HCT116 (cell line): ENCODE measurements at regions not wholly inside any gene's neighbourhood (a gene's known extent, or its start where the extent isn't known, plus 50 kb on each side); places are given as distances from the start of the nearest gene placed in this dataset.

Experiments
- ATAC-seq: fragments of 200-7000 bp; cut with Tn5 transposase; 2 replicates; pipeline ENCODE4 v1.9.1; 2020; ENCODE audit warnings: mild to moderate bottlenecking, moderate library complexity
- BruUV-seq: library from RNA; stranded (reverse); fragments of 400-500 nt; replicated peaks from 2 replicates; lab custom pipeline; 2021; lab: Mats Ljungman, UMichigan
- CTCF ChIA-PET: fragments of 300-600 bp; sonication (Branson Sonifier 250); formaldehyde crosslinking; loops from one replicate; lab custom pipeline; 2021; ENCODE audit warnings: antibody characterized with exemption; lab: Charles Lee
- POLR2A ChIA-PET: fragments of 300-600, 350-600 bp; sonication (Branson Sonifier 250); formaldehyde crosslinking; loops from one replicate; lab custom pipeline; 2021; ENCODE audit warnings: antibody characterized with exemption; lab: Charles Lee
- RAD21 ChIA-PET, 2 experiments: fragments of 300-600 bp; sonication (Branson Sonifier 250); formaldehyde crosslinking; loops; one replicate each; lab custom pipeline; 2023; ENCODE audit warnings: low total read pairs in 2 of 2; ENCODE audit not compliant: uncharacterized antibody in 2 of 2, unreplicated experiment in 2 of 2, low non-redundant PET in 1 of 2; lab: Charles Lee
- DNase-seq: peaks from one replicate; pipeline ENCODE4 v3.0.0-alpha.2; 2010; ENCODE audit warnings: low read depth, low spot score
- H2AFZ ChIP-seq: fragments of 200-600 bp; shearing (Covaris generic), sonication (generic); 2 replicates; pipeline ENCODE4 v1.6.1; 2017; ENCODE audit warnings: low read depth, mixed run types, mixed read lengths, antibody characterized with exemption, low read length; ENCODE audit not compliant: poor library complexity, severe bottlenecking
- H3K27ac ChIP-seq: 2 replicates; pipeline ENCODE4 v1.5.1; 2012; ENCODE audit warnings: low read depth, low read length
- H3K27me3 ChIP-seq: fragments of 200-600 bp; sonication (generic); 2 replicates; pipeline ENCODE4 v1.6.1; 2016; ENCODE audit warnings: mixed run types, low read length, mixed read lengths; ENCODE audit not compliant: insufficient read depth
- H3K36me3 ChIP-seq, 2 experiments: fragments of 200-500 bp in 1 of 2; fragments of 200-600 bp in 1 of 2; sonication (Bioruptor generic) in 1 of 2; sonication (generic) in 1 of 2; 2 replicates each; pipeline versions ENCODE4 v1.5.1 to v1.6.1; 2014 to 2016; ENCODE audit warnings: low read length in 2 of 2, inconsistent platforms in 1 of 2, mixed read lengths in 1 of 2, mixed run types in 1 of 2; ENCODE audit not compliant: insufficient read depth in 2 of 2, control insufficient read depth in 1 of 2
- H3K4me1 ChIP-seq, 2 experiments: fragments of 200-600 bp in 1 of 2; sonication (generic) in 1 of 2; 2 replicates each; pipeline versions ENCODE4 v1.5.1 to v1.6.1; 2012 to 2017; ENCODE audit warnings: low read length in 2 of 2, inconsistent platforms in 1 of 2, mild to moderate bottlenecking in 1 of 2, mixed read lengths in 1 of 2, mixed run types in 1 of 2, moderate library complexity in 1 of 2; ENCODE audit not compliant: insufficient read depth in 2 of 2, control insufficient read depth in 1 of 2
- H3K4me2 ChIP-seq: fragments of 200-600 bp; sonication (generic); 2 replicates; pipeline ENCODE4 v1.6.1; 2017; ENCODE audit warnings: mixed run types, low read length, mixed read lengths
- H3K4me3 ChIP-seq, 2 experiments: fragments of 200-600 bp in 1 of 2; sonication (generic) in 1 of 2; replicated peaks in 1 of 2; 2 replicates each; pipeline ENCODE4 v1.5.1; 2011 to 2016; ENCODE audit warnings: low read length in 2 of 2, control low read depth in 1 of 2, low read depth in 1 of 2, mild to moderate bottlenecking in 1 of 2, mixed read lengths in 1 of 2, mixed run types in 1 of 2
- H3K79me2 ChIP-seq: fragments of 200-600 bp; sonication (generic); 2 replicates; pipeline ENCODE4 v1.6.1; 2017; ENCODE audit warnings: mild to moderate bottlenecking, mixed run types, low read length, moderate library complexity, mixed read lengths; ENCODE audit not compliant: insufficient read depth
- H3K9ac ChIP-seq: fragments of 200-600 bp; sonication (generic); 2 replicates; pipeline ENCODE4 v1.6.1; 2016; ENCODE audit warnings: low read length, mixed read lengths
- H3K9me2 ChIP-seq: fragments of 200-600 bp; sonication (generic), shearing (Covaris generic); 2 replicates; pipeline ENCODE4 v1.6.1; 2017; ENCODE audit warnings: mixed run types, mild to moderate bottlenecking, moderate library complexity; ENCODE audit not compliant: insufficient read depth
- H3K9me3 ChIP-seq, 2 experiments: fragments of 200-500 bp in 1 of 2; fragments of 200-600 bp in 1 of 2; sonication (Bioruptor generic) in 1 of 2; sonication (generic) in 1 of 2; 2 replicates each; pipeline ENCODE4 v1.6.1; 2014 to 2017; ENCODE audit warnings: low read length in 2 of 2, mixed read lengths in 2 of 2, inconsistent platforms in 1 of 2, low read depth in 1 of 2, mild to moderate bottlenecking in 1 of 2, mixed run types in 1 of 2, moderate library complexity in 1 of 2; ENCODE audit not compliant: control insufficient read depth in 1 of 2, insufficient read depth in 1 of 2
- H4K20me1 ChIP-seq: fragments of 200-600 bp; sonication (generic), shearing (Covaris generic); 2 replicates; pipeline ENCODE4 v1.6.1; 2017; ENCODE audit warnings: mixed run types, mild to moderate bottlenecking, moderate library complexity; ENCODE audit not compliant: insufficient read depth
- ATF3 ChIP-seq: IDR thresholded peaks from 2 replicates; pipeline ENCODE4 v1.6.1; 2012
- EZH2 ChIP-seq: fragments of 200-600 bp; sonication (generic); IDR thresholded peaks from 2 replicates; pipeline ENCODE4 v1.6.1; 2017; ENCODE audit warnings: antibody characterized with exemption, mixed run types
- EZH2phosphoT487 ChIP-seq: fragments of 200-600 bp; IDR thresholded peaks from 2 replicates; pipeline ENCODE4 v1.6.1; 2018; ENCODE audit warnings: antibody characterized with exemption, borderline replicate concordance
- FOSL1 ChIP-seq: IDR thresholded peaks from 2 replicates; pipeline ENCODE4 v1.6.1; 2012; ENCODE audit warnings: low read depth
- MAX ChIP-seq: IDR thresholded peaks from 2 replicates; pipeline ENCODE4 v1.6.1; 2012
- POLR2A ChIP-seq: IDR thresholded peaks from 2 replicates; pipeline ENCODE4 v1.7.0; 2011; ENCODE audit warnings: borderline replicate concordance; ENCODE audit not compliant: insufficient read depth, insufficient read length; ENCODE audit errors: extremely low read depth
- POLR2AphosphoS5 ChIP-seq: IDR thresholded peaks from 2 replicates; pipeline ENCODE4 v1.6.1; 2011; ENCODE audit warnings: mild to moderate bottlenecking, low read depth, low read length, moderate library complexity
- REST ChIP-seq: IDR thresholded peaks from 2 replicates; pipeline ENCODE4 v1.6.1; 2012; ENCODE audit warnings: low read depth
- SIN3A ChIP-seq: IDR thresholded peaks from 2 replicates; pipeline ENCODE4 v1.6.1; 2012; ENCODE audit warnings: low read depth
- SP1 ChIP-seq: IDR thresholded peaks from 2 replicates; pipeline ENCODE4 v1.6.1; 2012; ENCODE audit warnings: low read depth
- SRF ChIP-seq: IDR thresholded peaks from 2 replicates; pipeline ENCODE4 v1.6.1; 2012; ENCODE audit warnings: low read depth
- TCF7L2 ChIP-seq: IDR thresholded peaks from 2 replicates; pipeline ENCODE4 v1.7.0; 2011; ENCODE audit warnings: borderline replicate concordance, inconsistent platforms; ENCODE audit not compliant: insufficient read depth, insufficient read length; ENCODE audit errors: extremely low read depth
- ZBTB33 ChIP-seq: IDR thresholded peaks from 2 replicates; pipeline ENCODE4 v1.6.1; 2011; ENCODE audit warnings: mild to moderate bottlenecking, low read length, moderate library complexity; ENCODE audit not compliant: insufficient replicate concordance; ENCODE audit errors: extremely low read depth
- ZFX ChIP-seq: fragments of 450-650 bp; IDR thresholded peaks from 2 replicates; pipeline ENCODE4 v1.6.1; 2017
- ZNF274 ChIP-seq: fragments of 200-500 bp; sonication (Bioruptor generic); IDR thresholded peaks from 2 replicates; pipeline ENCODE4 v1.6.1; 2014; ENCODE audit warnings: mild to moderate bottlenecking, low read depth, low read length, inconsistent platforms
- intact Hi-C: fragments of 100-400 bp; cut with micrococcal nuclease; formaldehyde crosslinking; loops from 2 replicates; pipeline ENCODE4 v1.10.0; 2022

- Histone ChIP-seq H3K36me3 (no peaks in the 10 kb centered on the region), H3K4me3 (no peak overlapping the region), H3K27ac (no peak overlapping the region), H3K79me2 (no peaks in the 10 kb centered on the region), H3K27me3 (peaks cover 18% of the 10 kb centered on the region; the same call in 1 of the 2 replicates), H2AFZ (no peak overlapping the region), H3K9ac (no peak overlapping the region), H3K4me1 (no peaks in the 10 kb centered on the region), H3K9me3 (no peaks in the 10 kb centered on the region), H3K4me2 (no peak overlapping the region), H4K20me1 (no peaks in the 10 kb centered on the region), H3K9me2 (no peaks in the 10 kb centered on the region)
- TF ChIP-seq ATF3 (no peak), EZH2phosphoT487 (no peak), ZBTB33 (no peak), REST (no peak), SP1 (no peak), EZH2 (no peak), ZFX (no peak), MAX (no peak), SIN3A (no peak), POLR2AphosphoS5 (no peak), ZNF274 (no peak), POLR2A (no peak), SRF (no peak), FOSL1 (no peak), TCF7L2 (no peak)
- ChIA-PET RAD21 (no interaction called here), CTCF (no interaction called here), POLR2A (no interaction called here)
- no peak for ATAC-seq
- BruUV-seq = no TSS peak
- no peak for DNase-seq
- intact Hi-C loops = no loop called here
These were observed 281.2 kb upstream of the PLXNA2 start for GRCh38 chr1:208525417-208525816.
